HG03066 (cell line): ENCODE measurements at regions not wholly inside any gene's neighbourhood (a gene's known extent, or its start where the extent isn't known, plus 50 kb on each side); places are given as distances from the start of the nearest gene placed in this dataset.

ENCODE experiments used
- ATAC-seq: cut with Tn5 transposase; IDR thresholded peaks from one replicate; pipeline ENCODE4 v1.9.1; 2021; ENCODE audit warnings: low read depth; ENCODE audit not compliant: unreplicated experiment

GRCh38 chr3:181457190-181457589 is 254.5 kb upstream of the SOX2 start:
- ATAC-seq: no peak

GRCh38 chr3:181455276-181455675 is 256.4 kb upstream of the SOX2 start:
- no peak for ATAC-seq

GRCh38 chr3:181454451-181455027 is 257.2 kb upstream of the SOX2 start:
- no peak for ATAC-seq

GRCh38 chr3:181446741-181447140 is 265.0 kb upstream of the SOX2 start:
- no peak for ATAC-seq

GRCh38 chr3:181442066-181442465 is 269.7 kb upstream of the SOX2 start:
- no peak for ATAC-seq

- ATAC-seq: no peak
These were observed 278.7 kb upstream of the SOX2 start for GRCh38 chr3:181432992-181433391.

- no peak for ATAC-seq
These were observed 280.0 kb upstream of the SOX2 start for GRCh38 chr3:181431748-181432147.

- ATAC-seq: no peak
These were observed 286.7 kb upstream of the SOX2 start for GRCh38 chr3:181425074-181425473.

GRCh38 chr3:181418233-181418632 is 293.5 kb upstream of the SOX2 start:
- no peak for ATAC-seq

- ATAC-seq: no peak
These were observed 294.0 kb upstream of the SOX2 start for GRCh38 chr3:181417748-181418147.

- ATAC-seq: no peak
These were observed 300.9 kb upstream of the SOX2 start for GRCh38 chr3:181410870-181411269.

GRCh38 chr3:181403876-181404660 is 307.7 kb upstream of the SOX2 start:
- no peak for ATAC-seq

- no peak for ATAC-seq
These were observed 309.4 kb upstream of the SOX2 start for GRCh38 chr3:181402347-181402746.

- ATAC-seq: no peak
These were observed 326.8 kb upstream of the SOX2 start for GRCh38 chr3:181384970-181385369.

- no peak for ATAC-seq
These were observed 328.0 kb upstream of the SOX2 start for GRCh38 chr3:181383760-181384159.

- no peak for ATAC-seq
These were observed 328.5 kb upstream of the SOX2 start for GRCh38 chr3:181383201-181383600.

- no peak for ATAC-seq
These were observed 329.1 kb upstream of the SOX2 start for GRCh38 chr3:181382656-181383055.

GRCh38 chr3:181379278-181379677 is 332.4 kb upstream of the SOX2 start:
- ATAC-seq: no peak

GRCh38 chr3:181369637-181370036 is 342.1 kb upstream of the SOX2 start:
- ATAC-seq: no peak

GRCh38 chr3:181363231-181363630 is 348.5 kb upstream of the SOX2 start:
- ATAC-seq: no peak

GRCh38 chr3:181362378-181362777 is 349.3 kb upstream of the SOX2 start:
- no peak for ATAC-seq

- no peak for ATAC-seq
These were observed 353.2 kb upstream of the SOX2 start for GRCh38 chr3:181358562-181358961.
